ENCODE measurements at regions not wholly inside any gene's neighbourhood (a gene's known extent, or its start where the extent isn't known, plus 50 kb on each side); places are given as distances from the start of the nearest gene placed in this dataset.

DNA sequence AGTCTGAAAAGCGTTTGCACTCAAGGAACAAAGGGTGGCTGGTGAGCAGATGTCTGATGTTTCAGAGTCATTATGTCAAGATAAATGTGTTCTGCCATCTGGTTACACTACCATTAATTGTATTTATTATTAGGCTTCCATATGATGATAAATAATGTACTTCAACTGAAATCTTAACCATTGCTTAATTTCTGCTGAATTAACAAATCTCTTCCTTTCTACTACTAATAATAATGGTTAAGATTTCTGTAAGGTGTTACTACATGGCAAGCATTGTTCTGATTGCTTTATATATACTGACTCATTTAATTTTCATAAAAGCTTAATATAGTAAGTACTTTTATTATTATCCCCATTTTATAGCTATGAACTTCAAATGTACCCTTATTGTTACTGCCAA, 68.4 kb upstream of the GALNT15 start:
- in situ Hi-C loops (cut with HindIII; ENCODE audit: low sequenced_read_pairs): no loop called here
- H3K4me3 ChIP-seq (ENCODE audit: low read depth, low read length): no peak overlapping the region
- TF ChIP-seq, protein P1, sequence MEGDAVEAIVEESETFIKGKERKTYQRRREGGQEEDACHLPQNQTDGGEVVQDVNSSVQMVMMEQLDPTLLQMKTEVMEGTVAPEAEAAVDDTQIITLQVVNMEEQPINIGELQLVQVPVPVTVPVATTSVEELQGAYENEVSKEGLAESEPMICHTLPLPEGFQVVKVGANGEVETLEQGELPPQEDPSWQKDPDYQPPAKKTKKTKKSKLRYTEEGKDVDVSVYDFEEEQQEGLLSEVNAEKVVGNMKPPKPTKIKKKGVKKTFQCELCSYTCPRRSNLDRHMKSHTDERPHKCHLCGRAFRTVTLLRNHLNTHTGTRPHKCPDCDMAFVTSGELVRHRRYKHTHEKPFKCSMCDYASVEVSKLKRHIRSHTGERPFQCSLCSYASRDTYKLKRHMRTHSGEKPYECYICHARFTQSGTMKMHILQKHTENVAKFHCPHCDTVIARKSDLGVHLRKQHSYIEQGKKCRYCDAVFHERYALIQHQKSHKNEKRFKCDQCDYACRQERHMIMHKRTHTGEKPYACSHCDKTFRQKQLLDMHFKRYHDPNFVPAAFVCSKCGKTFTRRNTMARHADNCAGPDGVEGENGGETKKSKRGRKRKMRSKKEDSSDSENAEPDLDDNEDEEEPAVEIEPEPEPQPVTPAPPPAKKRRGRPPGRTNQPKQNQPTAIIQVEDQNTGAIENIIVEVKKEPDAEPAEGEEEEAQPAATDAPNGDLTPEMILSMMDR (IDR thresholded peaks at IDR 0.05; ENCODE audit: low read depth, low read length, missing control alignments): no peak
- no peak for DNase-seq (ENCODE audit: low read depth)

DNA sequence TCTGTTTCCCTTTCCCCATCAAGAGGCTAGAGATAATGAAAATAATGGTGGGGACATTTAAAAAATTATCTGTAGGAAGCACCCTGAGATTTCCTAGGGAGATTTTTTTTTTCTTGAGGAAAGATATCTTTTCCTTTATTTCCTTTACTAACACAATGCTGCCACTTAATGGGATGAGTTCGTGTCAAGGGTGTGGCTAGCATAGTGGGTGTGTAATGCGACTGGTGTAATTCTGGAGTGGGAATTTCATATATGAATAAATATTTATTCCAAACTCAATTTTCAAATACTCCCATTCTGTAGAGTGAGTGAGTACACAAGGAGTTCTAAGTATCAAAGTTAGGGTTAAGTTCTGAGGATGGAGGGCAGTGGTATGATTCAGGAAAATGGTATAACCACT, 66.1 kb upstream of the GALNT15 start:
- TF ChIP-seq, protein P1 (IDR thresholded peaks at IDR 0.05; ENCODE audit: low read depth, low read length, missing control alignments): no peak
- in situ Hi-C loops (cut with HindIII; ENCODE audit: low sequenced_read_pairs): no loop called here
- no peak for DNase-seq (ENCODE audit: low read depth)
- no peak overlapping the region for H3K4me3 ChIP-seq (ENCODE audit: low read depth, low read length)

DNA sequence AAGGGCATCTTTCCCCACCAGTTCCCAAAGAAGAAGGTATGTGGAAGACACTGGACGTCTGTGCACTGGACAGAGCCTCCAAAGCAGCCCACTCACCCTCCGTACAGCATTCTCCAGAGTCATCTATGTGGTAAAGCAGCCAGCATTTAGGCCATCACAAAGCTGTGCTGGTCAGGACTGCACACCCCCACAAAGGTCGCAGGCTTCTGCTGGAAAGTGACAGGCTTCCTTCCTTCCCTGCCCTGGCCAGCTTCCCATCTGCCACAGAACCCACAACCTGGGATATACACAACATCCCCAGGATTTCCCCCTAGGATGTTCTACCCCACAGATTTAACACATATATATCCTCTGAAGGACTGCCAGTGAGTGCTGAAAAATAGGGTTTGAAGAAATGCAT, 64.6 kb upstream of the GALNT15 start:
- TF ChIP-seq, protein P1 (IDR thresholded peaks at IDR 0.05; ENCODE audit: low read depth, low read length, missing control alignments): no peak
- in situ Hi-C loops (cut with HindIII; ENCODE audit: low sequenced_read_pairs): no loop called here
- no peak overlapping the region for H3K4me3 ChIP-seq (ENCODE audit: low read depth, low read length)
- no peak for DNase-seq (ENCODE audit: low read depth)

DNA sequence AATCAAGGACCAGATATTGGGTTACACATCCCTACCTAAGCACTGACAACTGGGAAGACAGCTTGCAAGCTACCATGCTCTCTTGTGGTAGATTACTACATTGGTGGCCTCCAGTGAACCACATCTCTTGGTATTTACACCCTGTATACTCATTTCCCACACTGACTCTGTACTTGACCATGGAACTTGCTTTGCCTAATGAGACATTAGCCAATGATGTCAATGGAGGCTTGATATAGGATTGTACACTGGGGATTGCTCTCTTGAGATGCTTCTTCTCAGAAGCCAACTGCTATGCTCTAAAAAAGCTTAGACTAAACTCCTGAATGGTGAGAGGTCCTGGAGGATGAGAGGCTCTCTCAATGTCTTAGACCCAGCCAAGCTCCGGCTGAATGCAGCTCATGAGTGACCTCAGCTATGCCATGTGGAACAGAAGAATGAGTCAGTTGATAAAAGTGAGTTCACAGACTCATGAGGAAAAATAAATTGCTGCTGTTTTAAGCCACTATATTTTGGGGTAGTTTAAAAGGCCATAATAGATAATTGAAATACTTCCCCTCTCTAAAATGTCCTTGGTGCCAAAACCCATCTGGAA, 61.5 kb upstream of the GALNT15 start:
- TF ChIP-seq, protein P1 (IDR thresholded peaks at IDR 0.05; ENCODE audit: low read depth, low read length, missing control alignments): no peak
- DNase-seq (ENCODE audit: low read depth): no peak
- in situ Hi-C loops (cut with HindIII; ENCODE audit: low sequenced_read_pairs): no loop called here
- H3K4me3 ChIP-seq (ENCODE audit: low read depth, low read length): no peak overlapping the region

DNA sequence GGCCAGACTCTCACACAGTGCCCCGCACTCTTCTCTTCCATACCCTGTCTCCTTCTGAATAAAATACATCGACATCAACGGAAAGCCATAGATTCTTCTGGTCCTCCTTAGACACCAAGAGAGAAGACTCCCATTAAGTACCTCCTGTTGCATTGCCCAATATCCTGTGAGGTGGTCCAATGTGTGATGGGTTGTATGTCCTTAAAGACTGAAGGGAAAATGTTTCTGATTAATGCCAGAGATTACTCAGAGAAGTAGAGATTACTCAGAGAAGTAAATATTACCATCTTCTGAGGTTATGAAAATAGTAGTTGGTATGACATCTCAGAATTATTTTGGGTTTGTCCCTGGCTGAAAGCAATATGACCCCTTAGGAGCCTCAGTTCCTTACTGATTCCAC, 60.8 kb upstream of the GALNT15 start:
- in situ Hi-C loops (cut with HindIII; ENCODE audit: low sequenced_read_pairs): no loop called here
- TF ChIP-seq, protein P1 (IDR thresholded peaks at IDR 0.05; ENCODE audit: low read depth, low read length, missing control alignments): no peak
- no peak overlapping the region for H3K4me3 ChIP-seq (ENCODE audit: low read depth, low read length)
- DNase-seq (ENCODE audit: low read depth): no peak

DNA sequence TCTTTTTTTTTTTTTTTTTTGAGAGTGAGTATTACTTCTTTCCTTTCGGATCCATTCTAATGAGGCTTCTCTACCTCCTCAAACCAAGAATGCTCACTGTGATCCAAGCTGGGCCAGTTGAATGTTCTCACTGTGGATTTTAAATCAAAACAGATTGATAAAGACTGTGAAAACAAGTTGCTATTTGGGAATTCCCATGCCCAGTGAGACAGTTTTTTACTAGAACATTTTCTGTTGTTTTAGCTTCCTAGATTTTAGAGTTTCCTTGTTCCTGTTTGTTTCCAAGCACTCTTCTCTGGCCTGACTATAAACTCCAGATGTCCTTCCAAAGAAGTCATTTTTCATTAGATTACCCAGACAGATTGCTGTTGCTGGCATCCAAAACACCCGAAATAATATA, 60.1 kb upstream of the GALNT15 start:
- H3K4me3 ChIP-seq (ENCODE audit: low read depth, low read length): no peak overlapping the region
- TF ChIP-seq, protein P1 (IDR thresholded peaks at IDR 0.05; ENCODE audit: low read depth, low read length, missing control alignments): no peak
- in situ Hi-C loops (cut with HindIII; ENCODE audit: low sequenced_read_pairs): no loop called here
- DNase-seq (ENCODE audit: low read depth): no peak
